GM12801 (cell line): ENCODE measurements at regions not wholly inside any gene's neighbourhood (a gene's known extent, or its start where the extent isn't known, plus 50 kb on each side); places are given as distances from the start of the nearest gene placed in this dataset.

Experiments used
- TF ChIP-seq, protein P1 (sequence below): IDR thresholded peaks from one replicate; pipeline ENCODE4 v1.5.1; 2011; ENCODE audit warnings: control low read depth; ENCODE audit not compliant: insufficient read length; ENCODE audit errors: extremely low read depth

- TF ChIP-seq, protein P1, sequence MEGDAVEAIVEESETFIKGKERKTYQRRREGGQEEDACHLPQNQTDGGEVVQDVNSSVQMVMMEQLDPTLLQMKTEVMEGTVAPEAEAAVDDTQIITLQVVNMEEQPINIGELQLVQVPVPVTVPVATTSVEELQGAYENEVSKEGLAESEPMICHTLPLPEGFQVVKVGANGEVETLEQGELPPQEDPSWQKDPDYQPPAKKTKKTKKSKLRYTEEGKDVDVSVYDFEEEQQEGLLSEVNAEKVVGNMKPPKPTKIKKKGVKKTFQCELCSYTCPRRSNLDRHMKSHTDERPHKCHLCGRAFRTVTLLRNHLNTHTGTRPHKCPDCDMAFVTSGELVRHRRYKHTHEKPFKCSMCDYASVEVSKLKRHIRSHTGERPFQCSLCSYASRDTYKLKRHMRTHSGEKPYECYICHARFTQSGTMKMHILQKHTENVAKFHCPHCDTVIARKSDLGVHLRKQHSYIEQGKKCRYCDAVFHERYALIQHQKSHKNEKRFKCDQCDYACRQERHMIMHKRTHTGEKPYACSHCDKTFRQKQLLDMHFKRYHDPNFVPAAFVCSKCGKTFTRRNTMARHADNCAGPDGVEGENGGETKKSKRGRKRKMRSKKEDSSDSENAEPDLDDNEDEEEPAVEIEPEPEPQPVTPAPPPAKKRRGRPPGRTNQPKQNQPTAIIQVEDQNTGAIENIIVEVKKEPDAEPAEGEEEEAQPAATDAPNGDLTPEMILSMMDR, result no peak
Measured at GRCh38 chr5:165631235-165631634, 2125.8 kb downstream of the MAT2B start.

- TF ChIP-seq, protein P1, result no peak
Measured at GRCh38 chr5:165642366-165642765, 2136.9 kb downstream of the MAT2B start.

DNA sequence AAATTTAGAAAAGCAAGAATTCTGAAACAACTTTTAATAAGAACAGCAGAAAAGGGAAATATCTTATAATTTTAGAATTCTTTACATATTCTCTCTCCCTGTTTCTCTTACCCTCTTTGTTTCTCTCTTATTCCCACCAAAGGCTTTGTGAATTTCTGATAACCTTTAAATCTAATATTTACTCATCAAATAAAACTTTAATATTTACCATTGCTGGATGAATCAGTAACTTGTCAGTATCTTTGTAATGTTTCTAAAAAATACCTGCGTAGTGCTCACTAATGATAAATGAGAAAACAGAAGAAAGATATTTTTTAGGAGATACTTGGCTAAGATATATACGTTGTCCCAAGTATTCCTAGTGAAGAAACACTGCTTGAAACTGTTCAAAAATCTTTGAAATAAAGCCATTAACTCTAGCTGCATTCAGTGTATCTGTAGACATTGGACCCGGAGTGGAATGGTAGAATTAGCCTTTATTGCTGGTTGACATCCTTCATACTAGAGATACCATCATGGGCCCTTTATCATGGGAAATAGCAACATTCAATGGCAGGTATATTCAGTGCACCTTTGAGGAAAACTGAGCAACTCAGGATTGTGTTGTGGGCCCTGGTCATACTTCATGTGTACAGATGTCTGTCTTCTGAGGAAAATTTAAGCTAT lies 2160.4 kb downstream of the MAT2B start:
- TF ChIP-seq, protein P1, result no peak

DNA sequence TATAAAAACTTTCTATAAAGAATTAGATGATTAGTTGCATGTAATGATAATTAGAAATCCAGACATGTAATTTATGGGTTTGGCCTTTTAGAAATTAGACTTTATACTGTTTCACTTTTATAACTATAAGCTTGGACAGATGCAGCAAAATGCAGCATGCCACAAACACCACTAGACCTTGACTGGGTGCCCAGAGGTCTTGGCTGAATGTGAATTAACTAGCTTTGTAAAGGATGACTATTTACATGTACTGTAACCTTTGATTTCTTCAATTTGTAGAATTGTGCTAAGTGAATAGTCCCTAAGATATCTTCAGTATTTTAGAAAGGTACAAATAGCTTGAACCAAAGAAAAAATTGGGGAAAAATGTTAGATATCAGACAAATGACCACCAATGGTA lies 2168.1 kb downstream of the MAT2B start:
- TF ChIP-seq, protein P1, result no peak

DNA sequence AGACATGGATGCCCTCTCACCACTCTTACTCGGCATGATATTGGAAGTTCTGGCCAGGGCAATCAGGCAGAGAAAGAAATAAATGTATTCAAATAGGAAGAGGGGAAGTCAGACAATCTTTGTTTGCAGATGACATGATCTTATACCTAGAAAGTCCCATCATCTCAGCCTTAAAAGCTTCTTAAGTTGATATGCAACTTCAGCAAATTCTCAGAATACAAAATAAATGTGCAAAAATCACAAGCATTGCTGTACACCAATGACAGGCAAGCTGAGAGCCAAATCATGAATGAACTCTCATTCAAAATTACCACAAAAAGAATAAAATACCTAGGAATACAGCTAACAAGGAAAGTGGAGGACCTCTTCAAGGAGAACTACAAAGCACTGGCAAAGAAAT lies 2190.4 kb downstream of the MAT2B start:
- TF ChIP-seq, protein P1, result no peak

DNA sequence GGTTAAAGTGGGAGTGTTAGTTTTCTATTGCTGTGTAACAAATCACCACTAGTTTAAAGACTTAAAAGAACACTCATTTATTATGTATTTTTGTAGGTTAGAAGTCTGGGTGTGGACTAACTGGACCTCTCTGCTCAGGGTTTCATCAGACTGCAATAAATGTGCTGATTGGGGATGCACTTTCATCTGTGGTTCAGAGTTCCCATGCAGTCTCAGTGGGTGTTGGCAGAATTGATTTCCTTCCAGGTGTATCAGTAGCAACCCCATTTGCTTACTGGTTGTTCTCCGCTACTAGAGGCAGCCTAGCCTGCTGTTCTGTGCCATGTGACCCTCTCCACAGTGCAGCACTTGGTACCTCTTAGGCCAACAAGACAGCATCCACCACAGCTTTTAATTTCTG lies 2200.5 kb downstream of the MAT2B start:
- TF ChIP-seq, protein P1, result no peak

DNA sequence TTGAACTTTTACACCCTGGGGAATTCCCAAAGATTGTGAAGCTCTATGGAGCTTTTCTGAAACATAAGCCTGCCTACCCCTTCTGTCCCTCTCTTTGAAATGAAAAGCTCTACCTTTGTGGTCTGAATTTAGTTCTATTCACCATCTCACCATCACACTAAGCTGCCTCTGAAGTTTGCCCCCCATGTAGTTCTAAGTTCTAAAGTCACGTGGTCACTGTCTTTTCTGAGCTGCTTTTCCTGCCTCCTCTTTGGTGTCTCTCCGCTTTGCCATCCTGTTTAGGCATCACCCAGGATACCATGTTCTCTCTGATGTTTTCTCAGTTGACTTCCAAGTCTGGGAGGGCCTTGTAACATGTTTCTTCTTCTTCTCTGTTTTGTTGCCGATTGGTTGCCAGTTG lies 2206.6 kb downstream of the MAT2B start:
- TF ChIP-seq, protein P1, result no peak
